Mucosa of gallbladder (tissue), 1 donor: ENCODE measurements at regions not wholly inside any gene's neighbourhood (a gene's known extent, or its start where the extent isn't known, plus 50 kb on each side); places are given as distances from the start of the nearest gene placed in this dataset.
A peak's percentile ranks its signal among the peaks of the same experiment; 100 is the strongest.
"Not testable (repeated sequence)": the region's sequence is repeated elsewhere in the genome, so short reads cannot be mapped to it uniquely, and the experiment has no call there.

Experiments used
- DNase-seq: peaks from one replicate; pipeline ENCODE4 v3.0.0-alpha.2; 2020; ENCODE audit warnings: low spot score
- donor health status: DM: no; HTN: no; CAD: no.

DNA sequence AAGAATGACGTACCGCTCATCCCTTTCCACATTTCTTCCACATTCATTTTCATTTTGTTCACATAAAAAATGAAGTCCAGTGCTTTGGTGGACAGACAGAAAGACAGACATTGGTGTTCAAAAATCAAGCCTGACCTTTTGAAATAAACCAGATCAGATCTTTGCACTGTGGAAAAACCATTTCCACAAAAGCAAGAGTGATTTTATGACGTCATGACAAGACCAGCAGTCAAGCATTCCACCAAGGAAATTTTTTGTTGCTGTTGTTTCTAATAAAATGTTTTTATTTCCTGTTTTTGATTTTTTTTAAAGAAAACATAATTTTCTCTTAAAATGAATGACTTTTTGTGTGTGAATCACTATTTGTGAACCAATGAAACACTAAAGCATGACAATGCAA is 350.0 kb downstream of the KCNJ2 start:
- no peak for DNase-seq

DNA sequence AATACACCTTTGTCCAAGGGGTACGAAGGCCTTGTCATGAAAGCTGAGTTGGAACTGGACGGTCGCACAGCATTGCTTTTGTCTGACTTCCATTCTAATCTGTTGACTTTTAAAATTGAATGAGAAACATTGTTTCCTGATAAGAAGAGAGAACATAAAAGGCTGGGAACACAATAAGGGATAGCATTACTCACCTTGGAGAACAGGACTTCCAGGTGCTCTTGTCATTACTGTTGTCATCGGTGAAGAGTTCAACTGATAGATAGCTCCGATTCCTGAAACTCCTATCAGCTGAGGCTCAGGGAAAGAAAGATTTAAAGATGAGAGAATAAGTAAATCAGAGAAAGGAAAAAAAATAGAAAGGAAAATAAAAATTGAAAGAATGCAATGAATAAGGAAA is 351.1 kb downstream of the KCNJ2 start:
- no peak for DNase-seq

DNA sequence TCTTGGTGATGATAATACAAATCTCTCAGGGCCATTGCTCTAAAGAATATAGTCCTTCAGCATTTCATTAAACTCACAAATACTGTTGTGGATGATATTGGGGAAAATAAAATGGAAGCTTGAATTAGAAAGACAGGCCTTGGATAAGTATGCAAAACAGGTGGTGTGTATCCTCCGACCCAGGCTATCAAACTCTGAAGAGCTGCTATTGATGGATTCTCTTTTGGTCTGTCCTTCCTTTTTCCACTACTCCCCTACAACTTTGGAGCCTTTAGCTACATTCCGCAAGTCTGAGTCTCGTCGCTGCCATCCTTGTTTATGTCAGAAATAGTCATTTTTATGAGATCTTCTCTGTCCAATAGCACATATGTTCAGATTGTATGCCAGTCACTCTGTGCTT is 351.6 kb downstream of the KCNJ2 start:
- no peak for DNase-seq

DNA sequence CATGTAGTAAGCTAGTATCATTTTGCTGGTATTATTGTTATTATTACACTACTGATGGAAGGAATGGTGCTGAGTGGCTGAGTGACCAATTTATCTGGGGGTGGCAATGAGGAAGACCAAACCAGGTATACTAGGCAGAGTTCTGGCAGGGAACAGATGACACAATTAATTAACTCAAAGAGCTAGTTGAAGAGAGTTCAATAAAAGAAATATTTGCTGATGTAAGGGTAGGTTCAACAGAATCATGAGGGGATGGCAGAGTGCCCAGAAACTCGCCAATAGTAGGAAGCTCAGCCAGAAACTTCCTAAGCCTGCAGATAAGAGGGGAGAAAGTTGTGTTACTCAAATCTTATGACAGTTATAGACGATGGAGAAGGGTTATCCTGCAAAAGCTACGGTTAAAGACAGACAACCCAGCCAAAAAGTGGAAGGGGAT is 352.5 kb downstream of the KCNJ2 start:
- DNase-seq = peak; percentile 87

DNA sequence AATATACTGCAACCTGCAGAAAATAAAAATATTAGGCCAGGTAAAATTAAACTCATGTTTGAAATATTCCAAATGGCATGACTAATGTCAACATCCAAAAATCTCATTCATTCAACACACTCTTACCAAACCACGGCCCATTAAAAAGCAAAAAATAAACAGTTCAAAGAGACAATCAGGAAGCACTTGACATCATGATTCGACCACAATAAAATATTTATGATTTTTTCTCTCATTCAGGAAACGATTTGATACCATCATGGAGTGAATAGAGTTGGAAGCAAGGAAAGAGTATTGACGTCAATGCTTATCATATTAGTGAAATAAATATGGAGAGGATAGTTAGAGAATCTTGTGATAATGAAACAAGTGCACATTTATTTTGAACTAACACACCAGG is 354.1 kb downstream of the KCNJ2 start:
- DNase-seq = no peak

DNA sequence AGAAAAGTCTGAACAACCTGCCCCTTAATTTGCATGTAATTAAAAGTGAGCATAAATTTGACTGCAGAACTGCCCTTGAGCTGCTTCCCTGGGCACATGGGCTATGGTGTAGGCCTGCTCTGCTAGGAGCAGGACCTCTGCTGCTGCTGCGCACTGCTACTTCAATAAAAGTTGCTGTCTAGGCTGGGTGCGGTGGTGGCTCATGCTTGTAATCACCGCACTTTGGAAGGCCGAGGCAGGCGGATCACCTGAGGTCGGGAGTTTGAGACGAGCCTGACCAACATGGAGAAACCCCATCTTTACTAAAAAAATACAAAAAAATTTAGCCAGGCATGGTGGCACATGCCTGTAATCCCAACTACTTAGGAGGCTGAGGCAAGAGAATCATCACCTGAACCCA is 355.7 kb downstream of the KCNJ2 start:
- not testable (repeated sequence) for DNase-seq

DNA sequence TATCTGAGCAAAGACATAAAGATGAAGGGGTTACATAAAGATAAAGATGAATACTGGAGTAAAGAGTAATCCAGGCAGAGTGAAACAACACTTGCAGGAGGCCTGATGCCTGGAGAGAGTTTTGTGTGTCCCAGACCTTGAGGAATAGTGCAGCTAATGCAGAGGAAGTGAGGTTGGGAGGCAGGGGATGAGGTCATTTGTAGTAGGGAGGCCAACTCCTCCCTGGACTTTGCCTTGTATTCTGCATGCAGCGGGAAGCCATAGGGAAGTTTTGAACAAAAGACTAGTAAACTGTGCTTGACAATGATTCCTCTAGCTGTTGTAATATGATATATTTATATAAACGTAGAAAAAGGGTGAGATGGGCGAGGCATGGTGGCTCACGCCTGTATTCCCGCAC is 356.6 kb downstream of the KCNJ2 start:
- peak; percentile 47 for DNase-seq

DNA sequence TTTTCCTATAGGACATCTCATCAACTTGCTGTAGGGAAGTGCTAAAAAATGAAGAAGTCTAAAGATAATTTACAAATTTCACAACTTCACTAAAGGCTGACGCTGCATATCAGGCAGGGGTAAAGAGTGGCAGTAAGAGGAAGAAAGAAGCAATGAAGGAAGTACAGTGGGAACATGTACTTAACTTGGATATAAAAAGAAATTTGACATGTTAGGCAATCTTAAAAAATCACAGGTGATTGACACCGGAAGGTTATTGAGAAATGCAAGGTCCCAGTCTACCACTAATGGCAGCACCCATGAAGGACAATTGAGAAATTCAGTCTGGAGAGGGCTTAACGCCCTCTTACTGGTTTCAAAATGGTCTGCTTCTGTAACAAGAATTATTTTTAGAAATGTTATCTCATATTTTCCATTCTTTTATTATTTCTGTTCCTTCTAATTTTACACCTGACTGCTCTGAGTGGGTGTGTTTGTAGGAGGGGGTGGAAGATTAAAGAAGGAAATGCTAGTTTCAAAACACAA is 358.1 kb downstream of the KCNJ2 start:
- no peak for DNase-seq

DNA sequence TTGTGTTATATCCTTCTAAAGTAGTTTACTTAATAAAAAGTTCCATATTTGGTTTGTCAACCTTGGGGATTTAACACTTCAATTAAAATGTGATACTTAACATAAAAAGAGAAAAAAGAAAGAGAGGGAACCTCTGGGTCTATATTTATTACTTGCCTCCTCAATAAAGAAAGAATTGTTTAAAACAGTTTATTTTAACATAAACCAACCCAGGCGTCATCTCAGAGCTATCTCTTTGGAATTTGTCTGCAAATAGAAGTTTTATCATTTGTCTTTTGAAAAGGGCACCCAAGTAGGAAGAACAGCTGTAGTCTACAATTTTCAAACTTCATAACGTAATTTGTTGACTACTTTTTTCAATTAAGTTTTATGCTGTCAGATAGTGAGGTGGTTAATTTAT is 364.1 kb downstream of the KCNJ2 start:
- DNase-seq = no peak

DNA sequence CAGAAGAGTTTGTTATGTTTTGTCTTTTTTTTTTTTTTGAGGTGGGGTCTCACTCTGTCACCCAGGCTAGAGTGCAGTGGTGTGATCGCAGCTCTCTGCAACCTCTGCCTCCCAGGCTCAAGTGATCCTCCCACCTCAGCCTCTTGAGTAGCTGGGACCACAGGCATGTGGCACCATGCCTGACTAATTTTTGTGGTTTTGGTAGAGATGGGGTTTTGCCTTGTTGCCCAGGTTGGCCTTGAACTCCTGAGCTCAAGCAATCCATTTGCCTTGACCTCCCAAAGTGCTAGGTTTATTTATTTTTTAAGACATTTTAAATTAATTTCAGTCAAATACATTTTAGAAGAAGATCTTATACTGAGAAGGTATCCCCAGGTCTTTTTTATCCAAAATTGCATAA is 366.7 kb downstream of the KCNJ2 start:
- no peak for DNase-seq

DNA sequence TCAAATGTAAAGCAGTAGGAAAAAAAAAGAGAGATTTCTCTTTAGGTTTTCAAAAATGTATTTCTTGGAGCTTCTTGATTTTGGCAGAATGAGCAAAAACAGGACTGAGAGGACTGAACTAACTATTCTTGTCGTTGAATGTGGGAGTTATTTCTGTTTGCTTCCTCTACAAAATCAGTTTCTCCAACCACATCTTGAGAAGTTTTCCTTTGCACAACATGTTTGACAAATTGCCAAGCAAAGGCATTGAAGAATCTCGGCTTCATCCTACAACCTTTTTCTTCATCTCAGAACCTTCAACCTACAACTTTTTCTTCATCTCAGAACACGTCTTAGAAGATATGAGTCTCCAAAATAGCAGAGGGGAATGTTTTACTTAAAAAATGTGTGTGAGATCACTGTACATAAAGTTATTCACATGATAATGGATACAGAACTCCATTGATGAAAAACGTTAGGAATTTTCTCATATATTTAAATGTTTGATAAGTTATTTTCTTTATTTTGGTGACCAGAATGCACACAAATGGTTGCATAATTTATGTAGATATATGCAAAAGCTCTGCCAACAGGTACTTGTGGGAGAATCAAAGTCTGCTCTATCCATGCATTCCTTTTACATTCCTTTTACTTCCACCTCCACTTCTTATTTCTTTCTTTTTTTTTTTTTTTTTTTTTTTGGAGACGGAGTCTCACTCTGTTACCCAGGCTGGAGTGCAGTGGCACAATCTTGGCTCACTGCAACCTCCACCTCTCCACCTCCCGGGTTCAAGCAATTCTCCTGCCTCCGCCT is 370.0 kb downstream of the KCNJ2 start:
- no peak for DNase-seq

DNA sequence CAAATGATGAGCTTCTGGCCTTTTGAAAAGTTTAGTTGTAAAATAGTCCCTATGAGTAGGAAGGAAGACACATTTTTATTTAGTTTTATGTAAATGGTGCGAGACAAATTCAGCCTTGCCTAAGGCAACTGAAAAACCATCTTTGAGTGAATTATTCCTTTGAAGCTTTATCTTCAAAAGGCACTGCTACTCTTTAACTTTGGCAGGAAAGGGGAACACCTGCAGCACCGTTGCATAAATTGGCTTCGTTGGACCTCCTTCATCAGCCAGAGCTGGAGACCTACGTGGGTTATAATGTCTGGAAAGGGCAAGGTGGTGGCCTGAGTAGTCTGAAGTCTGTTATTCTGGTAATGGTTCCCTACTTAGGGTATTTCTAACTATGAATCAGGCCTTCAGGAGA is 373.5 kb downstream of the KCNJ2 start:
- no peak for DNase-seq

DNA sequence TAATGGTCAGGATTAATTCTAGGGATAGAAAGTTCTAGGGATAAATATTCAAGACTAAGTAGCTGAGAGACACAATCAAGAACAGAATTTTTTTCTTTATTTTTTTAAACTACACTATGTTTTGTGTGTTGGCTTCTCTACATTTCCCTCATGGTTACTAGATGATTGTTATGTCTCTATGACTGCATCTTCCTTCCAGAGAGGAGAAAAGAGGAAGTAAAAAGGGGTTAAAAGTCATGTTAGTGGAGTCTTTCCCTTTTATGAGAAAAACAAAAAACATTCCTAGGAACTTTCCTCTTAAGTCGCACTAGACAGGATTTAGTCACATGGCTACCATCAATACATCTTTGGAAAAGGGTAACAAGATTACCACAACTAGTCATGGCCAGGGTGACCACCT is 375.0 kb downstream of the KCNJ2 start:
- no peak for DNase-seq

DNA sequence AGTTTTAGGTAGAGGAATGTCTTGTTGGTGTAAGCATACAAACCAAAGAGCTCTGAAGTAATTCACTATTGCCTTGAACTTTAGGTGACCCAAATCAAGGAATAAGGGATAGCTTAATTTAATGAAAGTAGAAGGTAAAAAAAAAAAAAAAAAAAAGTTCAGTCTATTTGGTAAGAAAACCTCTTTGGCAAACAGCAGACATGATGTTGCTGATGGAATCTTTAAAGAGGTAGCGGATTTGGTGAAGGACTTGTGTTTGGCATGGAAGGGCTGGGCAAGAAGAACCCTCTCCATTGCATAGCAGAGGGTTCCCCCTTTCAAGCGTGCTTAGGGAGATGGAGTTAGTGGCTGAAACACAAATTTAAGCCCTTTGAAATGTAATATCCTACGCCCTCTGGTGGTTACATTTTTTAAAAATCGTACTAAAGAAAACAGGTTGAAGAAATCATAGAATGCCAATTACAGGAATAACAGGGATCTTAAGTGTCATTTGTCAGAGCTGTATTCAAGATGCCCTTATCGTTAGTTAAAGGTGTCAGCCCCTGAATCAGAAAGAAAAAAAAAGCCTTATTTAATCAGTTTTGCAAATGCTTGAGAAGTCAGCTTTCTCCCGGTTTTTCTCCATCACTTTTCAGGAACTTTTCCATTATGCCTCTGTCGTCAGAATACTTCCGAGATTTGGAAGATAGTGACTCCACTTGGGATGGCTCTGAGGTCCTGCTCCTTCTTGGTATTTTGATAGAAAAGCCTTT is 383.1 kb downstream of the KCNJ2 start:
- DNase-seq = no peak

DNA sequence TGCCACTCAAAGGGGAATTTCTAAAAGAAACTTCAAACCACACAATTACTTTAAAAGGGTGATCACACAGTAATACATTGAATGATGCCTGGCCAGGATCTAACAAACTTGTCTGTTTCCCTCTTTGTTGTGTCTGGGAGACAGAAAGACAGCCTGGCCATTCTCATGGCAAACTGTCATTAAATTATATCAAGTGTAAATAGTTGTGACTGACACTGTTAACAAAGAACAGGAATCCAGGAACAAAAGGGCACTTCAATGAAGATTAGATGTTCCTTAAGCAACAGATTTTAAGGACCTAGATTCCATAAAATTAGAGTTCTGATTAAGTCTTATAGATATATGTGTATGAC is 383.6 kb downstream of the KCNJ2 start:
- DNase-seq = no peak

DNA sequence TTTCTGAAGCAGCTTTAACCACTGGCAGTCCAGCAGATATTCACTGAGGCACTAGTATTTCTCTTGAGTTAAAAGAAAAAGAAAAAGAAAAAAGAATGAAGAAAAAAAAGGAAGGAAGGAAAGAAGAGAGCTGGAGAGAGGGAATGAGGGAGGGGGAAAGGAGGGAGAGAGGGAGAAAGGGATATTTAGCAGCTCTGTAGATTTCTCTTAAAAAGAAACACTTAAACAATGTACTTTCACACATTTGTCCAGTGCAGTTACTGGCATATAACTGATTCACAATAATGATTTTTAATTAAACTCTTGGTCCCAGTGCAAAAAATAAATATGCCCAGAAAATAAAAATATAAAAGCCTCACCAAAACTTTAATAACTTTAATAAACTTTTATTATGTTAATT is 386.4 kb downstream of the KCNJ2 start:
- DNase-seq = no peak

DNA sequence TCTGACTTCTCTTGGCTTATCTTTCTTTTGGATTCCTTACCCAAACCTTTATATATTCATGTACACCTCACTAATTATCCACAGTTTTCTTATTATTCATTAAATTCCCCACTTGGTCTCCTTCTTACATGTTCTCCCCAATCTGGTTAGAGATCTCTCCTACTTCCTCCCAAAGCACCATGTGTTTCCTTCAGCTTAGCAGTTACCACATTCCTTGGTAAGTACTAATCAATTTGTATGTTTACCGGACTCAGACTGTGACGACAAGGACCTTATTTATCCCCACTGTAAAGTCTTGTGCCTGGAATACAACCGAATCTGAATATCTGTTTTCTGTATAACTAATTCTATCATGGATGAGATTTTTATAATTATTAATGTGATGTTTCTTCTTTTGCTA is 389.5 kb downstream of the KCNJ2 start:
- no peak for DNase-seq

DNA sequence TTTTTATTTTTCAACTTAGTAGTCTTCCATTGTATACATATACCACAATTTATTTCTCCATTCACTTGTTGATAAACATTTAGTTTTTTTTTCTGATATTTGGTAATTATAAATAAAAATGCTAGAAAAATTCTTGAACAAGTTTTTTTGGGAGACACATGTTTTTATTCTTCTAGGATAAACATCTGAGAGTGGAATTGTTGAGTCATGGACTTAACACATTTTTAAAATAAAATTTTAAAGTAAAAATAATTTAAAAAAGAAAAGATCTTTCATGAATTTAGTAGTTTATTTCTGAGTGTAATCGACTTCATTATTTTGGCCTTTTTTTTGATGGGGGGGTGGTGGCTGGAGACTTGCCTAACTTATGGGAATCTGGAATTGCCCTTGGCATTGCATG is 391.1 kb downstream of the KCNJ2 start:
- no peak for DNase-seq

DNA sequence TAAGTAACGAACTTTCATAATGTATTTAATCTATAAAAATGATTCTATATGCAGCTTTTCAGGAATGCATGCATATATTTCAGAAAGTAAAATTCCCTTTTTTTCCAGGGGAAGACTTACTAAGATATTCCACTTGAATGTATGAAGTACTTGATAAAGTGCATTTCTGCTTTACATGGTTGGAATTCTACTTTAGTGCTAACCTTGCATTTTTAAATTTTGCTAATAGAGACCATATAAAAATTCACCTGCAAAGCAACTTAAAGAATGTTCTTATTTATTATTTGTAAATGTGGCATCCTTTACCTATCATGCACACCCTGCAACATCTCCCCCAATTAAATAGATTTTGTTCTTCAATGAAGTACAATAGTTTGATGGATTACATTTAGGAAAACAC is 392.8 kb downstream of the KCNJ2 start:
- no peak for DNase-seq

DNA sequence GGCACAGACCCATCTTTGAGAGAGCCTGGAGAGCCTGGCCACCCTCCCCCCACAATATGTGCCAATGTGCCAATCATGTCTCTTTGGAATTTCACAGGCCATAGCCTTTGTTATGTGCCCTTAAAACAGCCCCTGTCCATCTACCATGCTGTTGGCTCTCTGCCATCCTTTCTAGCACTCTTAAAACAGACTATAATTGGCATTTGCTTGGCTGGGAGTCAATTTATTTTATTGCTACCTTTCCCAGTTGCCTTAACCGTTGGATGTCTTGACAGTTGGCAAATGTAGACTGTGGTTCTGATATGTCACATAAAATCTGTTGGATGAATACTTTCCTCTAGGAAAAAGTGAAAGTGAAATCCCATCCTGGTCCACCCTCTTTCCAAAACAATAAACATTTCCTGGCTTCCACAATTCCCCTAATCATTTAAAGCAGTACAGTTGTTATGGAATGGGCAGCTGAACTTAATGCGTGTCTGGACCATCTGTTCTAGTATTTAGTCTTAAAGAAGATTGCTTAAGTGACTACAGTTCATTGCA is 394.0 kb downstream of the KCNJ2 start:
- no peak for DNase-seq

DNA sequence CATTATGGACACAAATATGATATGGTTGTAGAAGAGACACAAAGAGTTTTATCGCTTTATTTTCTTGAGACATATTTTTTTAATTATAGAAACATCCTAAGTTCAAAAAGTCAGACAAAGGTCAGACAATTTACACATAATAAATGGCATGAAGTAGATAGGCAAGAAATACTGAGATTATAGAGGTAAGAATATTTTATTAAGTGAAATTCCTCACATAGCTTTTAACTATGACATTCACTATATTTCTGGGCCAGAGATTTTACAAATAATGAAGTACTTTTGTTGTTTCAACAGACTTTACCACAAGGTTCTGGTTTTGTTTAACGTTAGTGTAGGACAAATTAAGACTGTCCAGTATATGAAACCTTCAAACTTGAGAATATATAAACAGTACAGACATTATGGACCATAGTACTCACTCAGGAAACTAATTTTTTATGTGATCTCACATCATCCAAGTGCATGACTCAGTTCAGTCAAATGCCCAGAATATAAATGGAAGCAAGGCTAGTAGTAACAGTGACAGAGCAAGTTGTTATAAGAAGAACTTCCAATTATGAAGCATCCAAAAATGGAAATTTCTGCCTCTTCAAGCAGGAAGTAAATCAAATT is 394.8 kb downstream of the KCNJ2 start:
- no peak for DNase-seq

DNA sequence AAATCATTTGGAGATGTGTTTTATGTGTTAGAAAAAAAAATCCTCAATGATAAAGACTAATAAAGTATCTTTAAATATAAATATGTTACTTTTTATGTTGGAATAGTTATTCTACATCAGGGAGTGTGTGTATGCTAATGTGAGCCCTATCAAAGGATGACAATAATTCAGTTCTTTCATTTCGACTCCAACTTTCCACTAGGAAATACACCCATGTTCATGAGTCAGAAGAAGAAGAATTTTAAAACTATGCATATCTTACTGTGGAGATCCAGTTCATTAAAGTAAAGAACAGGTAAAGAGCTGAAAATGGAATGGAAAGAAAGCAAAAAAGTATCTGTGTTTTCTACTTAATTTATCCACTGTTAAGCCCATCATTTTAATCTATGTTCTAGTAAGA is 399.8 kb downstream of the KCNJ2 start:
- DNase-seq = no peak

DNA sequence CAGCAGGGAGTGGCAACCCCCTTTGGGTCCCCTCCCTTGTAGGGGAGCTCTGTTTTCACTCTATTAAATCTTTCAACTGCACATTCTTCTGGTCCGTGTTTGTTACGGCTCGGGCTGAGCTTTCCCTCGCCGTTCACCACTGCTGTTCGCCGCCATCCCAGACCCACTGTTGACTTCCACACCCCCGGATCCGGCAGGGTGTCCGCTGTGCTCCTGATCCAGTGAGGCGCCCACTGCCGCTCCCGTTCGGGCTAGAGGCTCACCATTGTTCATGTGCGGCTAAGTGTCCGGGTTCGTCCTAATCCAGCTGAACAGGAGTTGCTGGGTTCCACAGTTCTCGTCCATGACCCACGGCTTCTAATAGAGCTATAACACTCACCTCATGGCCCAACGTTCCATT is 408.1 kb downstream of the KCNJ2 start:
- no peak for DNase-seq
